HepG2 (cell line): ENCODE measurements at regions not wholly inside any gene's neighbourhood (a gene's known extent, or its start where the extent isn't known, plus 50 kb on each side); places are given as distances from the start of the nearest gene placed in this dataset.

Experiments used
- EZH2 ChIP-seq: conservative IDR thresholded peaks from 2 replicates; pipeline ENCODE4 v1.6.1; 2012; ENCODE audit warnings: mild to moderate bottlenecking, low read depth, low read length, moderate library complexity
- FOXM1 ChIP-seq: sonication (generic); formaldehyde crosslinking; IDR thresholded peaks from 2 replicates; pipeline ENCODE4 v1.5.0; 2020; ENCODE audit warnings: missing genetic modification reagents
- JUND ChIP-seq: sonication (generic); formaldehyde crosslinking; IDR thresholded peaks from 2 replicates; pipeline ENCODE4 v1.8.0; 2022; ENCODE audit warnings: mild to moderate bottlenecking, missing genetic modification reagents
- TF ChIP-seq, protein P1 (sequence below): IDR thresholded peaks from 2 replicates; pipeline ENCODE4 v1.6.1; 2012; ENCODE audit warnings: low read depth, low read length, improper control_type of control experiment

DNA sequence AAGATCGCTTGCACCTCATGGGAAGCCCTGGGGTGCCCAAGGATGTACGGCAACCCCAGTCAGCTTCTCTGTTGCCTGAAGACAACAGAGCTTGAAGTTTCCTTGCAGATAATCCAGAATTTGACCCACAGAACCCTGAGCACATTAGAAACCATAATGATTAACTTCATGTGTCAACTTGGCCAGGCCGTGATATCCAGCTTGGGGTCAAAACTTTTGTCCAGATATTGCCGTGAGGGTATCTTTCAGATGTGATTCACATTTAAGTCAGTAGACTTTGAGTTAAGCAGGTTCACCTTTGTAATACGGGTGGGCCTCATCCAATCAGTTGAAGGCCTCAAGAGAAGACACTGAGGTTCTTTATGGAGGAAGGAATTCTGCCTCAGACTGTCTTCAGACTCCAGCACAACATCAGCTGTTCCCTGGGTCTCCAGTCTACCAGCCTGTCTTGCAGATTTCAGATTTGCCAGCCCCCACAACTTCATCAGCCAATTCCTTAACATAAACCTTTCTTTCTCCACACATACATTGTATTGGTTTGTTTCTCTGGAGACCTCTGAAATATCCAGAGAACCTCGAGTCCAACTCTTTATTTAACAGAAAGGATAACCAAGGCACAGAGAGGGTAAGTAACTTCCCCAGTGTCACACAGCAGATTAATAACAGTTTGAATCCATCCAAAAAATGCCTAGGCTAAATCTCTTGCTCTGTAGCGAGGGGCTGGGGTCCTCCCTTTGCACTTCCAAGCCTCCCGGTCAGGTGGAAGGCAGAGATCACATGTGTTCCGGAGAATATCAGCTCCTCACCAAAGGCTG lies 171.1 kb downstream of the SALL1 start:
- TF ChIP-seq FOXM1 = no peak
- TF ChIP-seq EZH2 = no peak
- TF ChIP-seq JUND (CRISPR knock-in tag) = no peak
- TF ChIP-seq, protein P1, sequence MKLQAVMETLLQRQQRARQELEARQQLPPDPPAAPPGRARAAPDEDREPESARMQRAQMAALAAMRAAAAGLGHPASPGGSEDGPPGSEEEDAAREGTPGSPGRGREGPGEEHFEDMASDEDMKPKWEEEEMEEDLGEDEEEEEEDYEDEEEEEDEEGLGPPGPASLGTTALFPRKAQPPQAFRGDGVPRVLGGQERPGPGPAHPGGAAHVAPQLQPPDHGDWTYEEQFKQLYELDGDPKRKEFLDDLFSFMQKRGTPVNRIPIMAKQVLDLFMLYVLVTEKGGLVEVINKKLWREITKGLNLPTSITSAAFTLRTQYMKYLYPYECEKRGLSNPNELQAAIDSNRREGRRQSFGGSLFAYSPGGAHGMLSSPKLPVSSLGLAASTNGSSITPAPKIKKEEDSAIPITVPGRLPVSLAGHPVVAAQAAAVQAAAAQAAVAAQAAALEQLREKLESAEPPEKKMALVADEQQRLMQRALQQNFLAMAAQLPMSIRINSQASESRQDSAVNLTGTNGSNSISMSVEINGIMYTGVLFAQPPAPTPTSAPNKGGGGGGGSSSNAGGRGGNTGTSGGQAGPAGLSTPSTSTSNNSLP = no peak
